Upper lobe of left lung (tissue), 6 donors: ENCODE measurements at regions not wholly inside any gene's neighbourhood (a gene's known extent, or its start where the extent isn't known, plus 50 kb on each side); places are given as distances from the start of the nearest gene placed in this dataset.

Experiments
- ATAC-seq, 2 donors: fragments of 200-7000 bp; cut with Tn5 transposase; one replicate each; pipeline ENCODE4 v1.9.1; 2022; ENCODE audit warnings: mild to moderate bottlenecking in 2 of 2, moderate library complexity in 2 of 2; ENCODE audit not compliant: low FRiP score in 2 of 2
- DNase-seq, 2 donors: peaks; one replicate each; pipeline ENCODE4 v3.0.0-alpha.2; 2019 to 2020
- H3K27ac ChIP-seq, 4 donors: fragments of 200-600 bp; sonication (generic); one replicate each; pipeline ENCODE4 v1.5.1; 2016 to 2019
- H3K27me3 ChIP-seq, 4 donors: fragments of 200-600 bp; sonication (generic); one replicate each; pipeline ENCODE4 v1.5.1; 2017 to 2019
- H3K36me3 ChIP-seq, 4 donors: fragments of 200-600 bp; sonication (generic); one replicate each; pipeline ENCODE4 v1.5.1; 2016 to 2019
- H3K4me1 ChIP-seq, 4 donors: fragments of 200-600 bp; sonication (generic); one replicate each; pipeline ENCODE4 v1.5.1; 2018 to 2019
- H3K4me3 ChIP-seq, 4 donors: fragments of 200-600 bp; sonication (generic); one replicate each; pipeline ENCODE4 v1.5.1; 2017 to 2019; ENCODE audit warnings: mild to moderate bottlenecking in 2 of 4, moderate library complexity in 1 of 4
- H3K9me3 ChIP-seq, 4 donors: fragments of 200-600 bp; sonication (generic); one replicate each; pipeline ENCODE4 v1.5.1; 2018 to 2019
- EP300 ChIP-seq, 4 donors: sonication (generic); formaldehyde crosslinking; IDR thresholded peaks; one replicate each; pipeline ENCODE4 v1.5.1; 2017; ENCODE audit warnings: antibody characterized with exemption in 4 of 4, control low read depth in 2 of 4
- POLR2A ChIP-seq, 4 donors: fragments of 450-650 bp; IDR thresholded peaks; one replicate each; pipeline ENCODE4 v1.5.1; 2016 to 2017; ENCODE audit warnings: antibody characterized with exemption in 4 of 4, mild to moderate bottlenecking in 2 of 4
- POLR2AphosphoS5 ChIP-seq, 2 donors: sonication (generic); formaldehyde crosslinking; IDR thresholded peaks; one replicate each; pipeline ENCODE4 v1.5.1; 2017; ENCODE audit warnings: antibody characterized with exemption in 2 of 2
- WGBS, 2 donors: methylation state at CpG; one replicate each; pipeline ENCODE4 v1.1.5; 2017 to 2018; 5-methylcytosine and 5-hydroxymethylcytosine counted together
- TF ChIP-seq, protein P1 (sequence below), 6 experiments: fragments of 450-650 bp in 4 of 6; fragments of 200-600 bp in 2 of 6; sonication (generic) in 2 of 6; IDR thresholded peaks; one replicate each; pipeline ENCODE4 v1.5.1; 2016 to 2019; ENCODE audit warnings: antibody characterized with exemption in 6 of 6
- donor health status: DM: no; HTN: no; CAD: no; lungs with moderate emphysema.
- donor health status: DM: no; HTN: yes; CAD: no; lungs with severe emphysema.

DNA sequence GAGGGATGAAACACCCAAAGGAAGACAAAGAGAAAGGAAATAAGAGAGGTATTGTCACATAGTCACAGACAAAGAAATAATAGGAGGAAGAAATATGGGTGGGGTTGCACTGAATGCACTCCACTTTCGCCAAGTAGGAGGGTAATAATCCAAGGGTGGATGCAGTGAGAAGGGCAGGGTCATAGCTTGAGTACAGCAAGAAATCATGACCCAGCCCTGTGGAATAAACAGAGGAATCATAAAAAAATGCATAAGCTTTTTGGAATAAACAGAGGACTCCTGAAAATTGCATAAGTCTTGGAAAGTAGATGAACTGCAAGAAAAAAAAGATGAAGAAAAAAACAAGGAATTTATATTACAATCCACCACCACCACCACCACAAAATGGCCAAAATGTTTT is 53.1 kb upstream of the CD55 start:
- H3K27ac ChIP-seq, result no peak overlapping the region
- DNase-seq, result no peak
- no peaks in the 10 kb centered on the region for H3K9me3 ChIP-seq
- no peak overlapping the region for H3K4me3 ChIP-seq
- WGBS, 2 donors, result 64 to 74% methylated on average over 1 of the region's 1 CpG
- TF ChIP-seq EP300 (IDR thresholded peaks at IDR 0.05) (no peak), POLR2A (IDR thresholded peaks at IDR 0.05) (no peak)
- ATAC-seq, result no peak
- H3K36me3 ChIP-seq, result no peaks in the 10 kb centered on the region
- no peaks in the 10 kb centered on the region for H3K27me3 ChIP-seq
- H3K4me1 ChIP-seq, result no peaks in the 10 kb centered on the region

DNA sequence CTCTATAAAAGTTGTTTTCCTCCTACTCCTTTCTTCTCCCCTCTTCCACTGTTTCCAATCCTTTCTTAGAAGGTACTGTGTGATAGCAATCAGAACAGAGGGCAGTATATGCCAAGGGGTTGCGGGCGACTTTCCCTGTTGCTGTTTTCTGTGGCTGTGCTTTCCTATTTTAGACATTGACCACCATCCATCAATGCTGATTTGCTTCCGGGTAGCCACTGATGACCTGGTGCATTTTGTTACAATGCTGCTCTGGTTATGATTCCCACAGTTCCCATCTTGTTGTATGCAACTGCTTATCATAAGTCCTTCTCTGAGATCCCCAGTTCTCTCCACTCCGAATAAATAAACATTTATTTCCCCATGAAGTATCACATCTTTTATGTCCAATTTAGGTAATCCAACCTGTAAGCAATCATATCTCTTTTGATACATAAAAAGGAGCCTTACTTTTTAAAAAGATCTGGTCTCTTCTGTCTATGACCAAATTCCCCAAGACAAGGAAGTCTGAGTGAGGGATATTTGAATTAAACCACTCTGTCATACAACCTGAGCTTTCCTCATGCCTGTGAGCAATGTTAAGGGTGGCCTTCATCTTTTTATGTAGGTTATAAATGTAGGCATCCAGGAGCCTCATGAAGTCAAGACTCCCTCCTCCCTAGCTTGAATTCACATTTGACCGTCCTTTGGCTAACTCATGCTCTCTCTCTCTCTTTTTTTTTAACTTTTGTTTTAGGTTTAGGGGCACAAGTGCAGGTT is 52.5 kb upstream of the CD55 start:
- DNase-seq (no peak), ATAC-seq (no peak)
- TF ChIP-seq EP300 (IDR thresholded peaks at IDR 0.05) (no peak), POLR2A (IDR thresholded peaks at IDR 0.05) (no peak), POLR2AphosphoS5 (IDR thresholded peaks at IDR 0.05) (no peak)
- TF ChIP-seq, protein P1, sequence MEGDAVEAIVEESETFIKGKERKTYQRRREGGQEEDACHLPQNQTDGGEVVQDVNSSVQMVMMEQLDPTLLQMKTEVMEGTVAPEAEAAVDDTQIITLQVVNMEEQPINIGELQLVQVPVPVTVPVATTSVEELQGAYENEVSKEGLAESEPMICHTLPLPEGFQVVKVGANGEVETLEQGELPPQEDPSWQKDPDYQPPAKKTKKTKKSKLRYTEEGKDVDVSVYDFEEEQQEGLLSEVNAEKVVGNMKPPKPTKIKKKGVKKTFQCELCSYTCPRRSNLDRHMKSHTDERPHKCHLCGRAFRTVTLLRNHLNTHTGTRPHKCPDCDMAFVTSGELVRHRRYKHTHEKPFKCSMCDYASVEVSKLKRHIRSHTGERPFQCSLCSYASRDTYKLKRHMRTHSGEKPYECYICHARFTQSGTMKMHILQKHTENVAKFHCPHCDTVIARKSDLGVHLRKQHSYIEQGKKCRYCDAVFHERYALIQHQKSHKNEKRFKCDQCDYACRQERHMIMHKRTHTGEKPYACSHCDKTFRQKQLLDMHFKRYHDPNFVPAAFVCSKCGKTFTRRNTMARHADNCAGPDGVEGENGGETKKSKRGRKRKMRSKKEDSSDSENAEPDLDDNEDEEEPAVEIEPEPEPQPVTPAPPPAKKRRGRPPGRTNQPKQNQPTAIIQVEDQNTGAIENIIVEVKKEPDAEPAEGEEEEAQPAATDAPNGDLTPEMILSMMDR (IDR thresholded peaks at IDR 0.05), result no peak
- no peaks in the 10 kb centered on the region for H3K4me1 ChIP-seq
- 83 to 89% methylated on average over 5 of the region's 5 CpGs for whole genome bisulfite sequencing, 2 donors
- H3K36me3 ChIP-seq, result no peaks in the 10 kb centered on the region
- no peaks in the 10 kb centered on the region for H3K27me3 ChIP-seq
- no peaks in the 10 kb centered on the region for H3K9me3 ChIP-seq
- H3K4me3 ChIP-seq, result no peak overlapping the region
- no peak overlapping the region for H3K27ac ChIP-seq
